ENCODE measurements at regions not wholly inside any gene's neighbourhood (a gene's known extent, or its start where the extent isn't known, plus 50 kb on each side); places are given as distances from the start of the nearest gene placed in this dataset.

DNA sequence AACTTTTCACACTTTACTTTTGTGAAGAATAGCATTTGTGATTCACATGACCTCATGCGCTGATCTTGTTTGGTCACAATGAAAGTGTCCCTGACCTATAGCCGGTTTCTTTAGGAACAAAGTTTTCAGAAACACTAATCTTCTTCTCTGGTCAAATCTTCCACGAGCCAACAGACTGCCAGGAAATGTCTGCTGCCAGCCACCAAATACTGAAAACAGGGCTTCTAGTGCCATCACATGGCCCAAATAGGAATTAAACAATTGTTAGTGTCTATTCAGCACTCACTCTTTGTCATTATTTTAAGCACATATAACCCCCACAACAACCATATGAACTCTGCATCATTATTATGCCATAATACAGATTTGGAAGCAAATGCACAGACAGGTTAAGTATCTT lies 286.5 kb upstream of the SYT4 start:
- TF ChIP-seq, protein P1, sequence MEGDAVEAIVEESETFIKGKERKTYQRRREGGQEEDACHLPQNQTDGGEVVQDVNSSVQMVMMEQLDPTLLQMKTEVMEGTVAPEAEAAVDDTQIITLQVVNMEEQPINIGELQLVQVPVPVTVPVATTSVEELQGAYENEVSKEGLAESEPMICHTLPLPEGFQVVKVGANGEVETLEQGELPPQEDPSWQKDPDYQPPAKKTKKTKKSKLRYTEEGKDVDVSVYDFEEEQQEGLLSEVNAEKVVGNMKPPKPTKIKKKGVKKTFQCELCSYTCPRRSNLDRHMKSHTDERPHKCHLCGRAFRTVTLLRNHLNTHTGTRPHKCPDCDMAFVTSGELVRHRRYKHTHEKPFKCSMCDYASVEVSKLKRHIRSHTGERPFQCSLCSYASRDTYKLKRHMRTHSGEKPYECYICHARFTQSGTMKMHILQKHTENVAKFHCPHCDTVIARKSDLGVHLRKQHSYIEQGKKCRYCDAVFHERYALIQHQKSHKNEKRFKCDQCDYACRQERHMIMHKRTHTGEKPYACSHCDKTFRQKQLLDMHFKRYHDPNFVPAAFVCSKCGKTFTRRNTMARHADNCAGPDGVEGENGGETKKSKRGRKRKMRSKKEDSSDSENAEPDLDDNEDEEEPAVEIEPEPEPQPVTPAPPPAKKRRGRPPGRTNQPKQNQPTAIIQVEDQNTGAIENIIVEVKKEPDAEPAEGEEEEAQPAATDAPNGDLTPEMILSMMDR (conservative IDR thresholded peaks at IDR 0.05 in 1 of 2, IDR thresholded peaks at IDR 0.05 in 1 of 2; ENCODE audit: extremely low read depth in 1 of 2, insufficient read depth in 1 of 2, low read depth in 1 of 2, low read length in 2 of 2): peak; percentile 59 to 64
- TF ChIP-seq EZH2 (IDR thresholded peaks at IDR 0.05; ENCODE audit: borderline replicate concordance, low read length): no peak

Measured in mammary epithelial cell (primary cell).